ENCODE measurements at regions not wholly inside any gene's neighbourhood (a gene's known extent, or its start where the extent isn't known, plus 50 kb on each side); places are given as distances from the start of the nearest gene placed in this dataset.

GRCh38 chr14:101255765-101256125 is 305.6 kb upstream of the DIO3 start:
- POLR2A ChIA-PET = no interaction called here

More at GRCh38 chr14:101255765-101256125, 305.6 kb upstream of the DIO3 start:
- no TSS peak for BruUV-seq (replicated peaks)
- CTCF ChIA-PET (ENCODE audit: low intra/inter-chr PET ratio, low total read pairs) = no interaction called here
- peaks cover 12 to 58% of the 10 kb centered on the region in 2 experiments; a peak in 3 of 5 replicates for H3K27me3 ChIP-seq (ENCODE audit: control insufficient read depth in 1 of 2, insufficient read depth in 2 of 2, low read length in 2 of 2)
- no peak overlapping the region for H3K4me3 ChIP-seq (replicated peaks in 1 of 3; ENCODE audit: insufficient read depth in 1 of 3, low read depth in 2 of 3, low read length in 3 of 3)
- no peak for ATAC-seq
- in situ Hi-C loops (cut with HindIII; ENCODE audit: extremely low pct_ligation_motif_present, low pct_unique_long_range_greater_than_20kb) (no loop called here), intact Hi-C loops (cut with micrococcal nuclease; ENCODE audit: unreplicated experiment) (no loop called here)
- no peak overlapping the region for H3K4me2 ChIP-seq (ENCODE audit: low read depth, low read length)
- H3K9ac ChIP-seq (ENCODE audit: insufficient read depth, low read depth, low read length) = no peak overlapping the region
- 43% methylated on average over 7 of the region's 8 CpGs for WGBS (ENCODE audit: low lambda C conversion rate)
- H3K36me3 ChIP-seq (replicated peaks in 1 of 2; ENCODE audit: control insufficient read depth in 1 of 2, insufficient read depth in 2 of 2, low read length in 2 of 2) = no peaks in the 10 kb centered on the region
- TF ChIP-seq MTERF4 (CRISPR knock-in tag; IDR thresholded peaks at IDR 0.05) (no peak), SNAI1 (CRISPR knock-in tag; IDR thresholded peaks at IDR 0.05; ENCODE audit: borderline replicate concordance) (no peak), FOSL1 (CRISPR knock-in tag; IDR thresholded peaks at IDR 0.05; ENCODE audit: borderline replicate concordance) (no peak), TCF12 (IDR thresholded peaks at IDR 0.05) (no peak), TCF12 (CRISPR knock-in tag; IDR thresholded peaks at IDR 0.05) (no peak), ZNF577 (CRISPR knock-in tag; IDR thresholded peaks at IDR 0.05; ENCODE audit: borderline replicate concordance, low read depth) (no peak), MATR3 (CRISPR knock-in tag; IDR thresholded peaks at IDR 0.05) (no peak), DMTF1 (CRISPR knock-in tag; IDR thresholded peaks at IDR 0.05) (no peak), FOXK1 (CRISPR knock-in tag; IDR thresholded peaks at IDR 0.05; ENCODE audit: borderline replicate concordance, low read depth) (no peak), ZXDC (CRISPR knock-in tag; IDR thresholded peaks at IDR 0.05) (no peak), ZMYM4 (CRISPR knock-in tag; IDR thresholded peaks at IDR 0.05) (no peak), RBM22 (optimal IDR thresholded peaks at IDR 0.05; ENCODE audit: low read length) (no peak), GATAD2A (CRISPR knock-in tag; IDR thresholded peaks at IDR 0.05) (no peak), ZNF792 (CRISPR knock-in tag; IDR thresholded peaks at IDR 0.05) (no peak), LCORL (IDR thresholded peaks at IDR 0.05) (no peak), LCORL (CRISPR knock-in tag; IDR thresholded peaks at IDR 0.05) (no peak), HMGXB4 (CRISPR knock-in tag; IDR thresholded peaks at IDR 0.05; ENCODE audit: borderline replicate concordance in 1 of 2, low read depth in 1 of 2) (no peak), KLF6 (CRISPR knock-in tag; IDR thresholded peaks at IDR 0.05) (no peak), MXD3 (CRISPR knock-in tag; IDR thresholded peaks at IDR 0.05) (no peak)
- no peaks in the 10 kb centered on the region for H3K9me3 ChIP-seq (ENCODE audit: low read length)
- H3K79me2 ChIP-seq (ENCODE audit: insufficient read depth, low read length) = no peaks in the 10 kb centered on the region
- no peak for FAIRE-seq
- H2AFZ ChIP-seq (ENCODE audit: low read length) = no peak overlapping the region
- H4K20me1 ChIP-seq (ENCODE audit: insufficient read depth, low read length) = no peaks in the 10 kb centered on the region
- DNase-seq (ENCODE audit: low spot score) = no peak
- H3K27ac ChIP-seq (ENCODE audit: extremely low read length, insufficient read depth, low read length) = no peak overlapping the region
- H3K4me1 ChIP-seq (ENCODE audit: insufficient read depth, low read length) = peaks cover 12% of the 10 kb centered on the region
